Gastrocnemius medialis (tissue), 4 donors: ENCODE measurements at regions not wholly inside any gene's neighbourhood (a gene's known extent, or its start where the extent isn't known, plus 50 kb on each side); places are given as distances from the start of the nearest gene placed in this dataset.

Experiments used
- CTCF ChIP-seq, 5 experiments: fragments of 450-650 bp in 3 of 5; fragments of 200-600 bp in 2 of 5; sonication (generic) in 2 of 5; IDR thresholded peaks in 4 of 5; conservative IDR thresholded peaks in 1 of 5; 1 replicate in 4 of 5; 2 replicates in 1 of 5; pipeline ENCODE4 v1.5.1; 2016 to 2019; ENCODE audit warnings: antibody characterized with exemption in 5 of 5, mild to moderate bottlenecking in 3 of 5, moderate library complexity in 3 of 5
- POLR2A ChIP-seq, 2 donors: fragments of 450-650 bp; IDR thresholded peaks; one replicate each; pipeline ENCODE4 v1.6.1; 2017; ENCODE audit warnings: antibody characterized with exemption in 2 of 2, mild to moderate bottlenecking in 2 of 2, moderate library complexity in 2 of 2

GRCh38 chr2:54388076-54388475 is 68.1 kb upstream of the SPTBN1 start:
- TF ChIP-seq CTCF (IDR thresholded peaks at IDR 0.05 in 4 of 5, conservative IDR thresholded peaks at IDR 0.05 in 1 of 5) (no peak), POLR2A (IDR thresholded peaks at IDR 0.05) (no peak)
